GM18508 (cell line): ENCODE measurements at regions not wholly inside any gene's neighbourhood (a gene's known extent, or its start where the extent isn't known, plus 50 kb on each side); places are given as distances from the start of the nearest gene placed in this dataset.

Experiments used
- ATAC-seq: cut with Tn5 transposase; IDR thresholded peaks from one replicate; pipeline ENCODE4 v1.9.1; 2021; ENCODE audit warnings: moderate number of reproducible peaks; ENCODE audit not compliant: insufficient read depth, unreplicated experiment

DNA sequence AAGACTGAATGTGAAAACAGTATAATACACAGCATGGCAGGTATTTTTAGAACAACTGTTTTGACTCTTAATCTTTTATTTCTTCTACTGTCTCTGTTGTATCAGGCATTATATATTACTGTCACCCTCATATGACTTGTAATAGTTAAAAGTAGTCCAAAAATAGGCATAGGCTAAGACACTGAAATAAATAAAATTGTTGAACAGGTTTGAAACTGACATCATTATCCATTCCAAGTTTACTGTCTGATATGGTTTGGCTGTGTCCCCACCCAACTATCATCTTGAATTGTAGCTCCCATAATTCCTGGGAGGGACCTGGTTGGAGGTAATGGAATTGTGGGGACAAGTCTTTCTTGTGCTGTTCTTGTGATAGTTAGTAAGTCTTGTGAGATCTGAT, 91.4 kb upstream of the CDH19 start:
- ATAC-seq, result no peak

DNA sequence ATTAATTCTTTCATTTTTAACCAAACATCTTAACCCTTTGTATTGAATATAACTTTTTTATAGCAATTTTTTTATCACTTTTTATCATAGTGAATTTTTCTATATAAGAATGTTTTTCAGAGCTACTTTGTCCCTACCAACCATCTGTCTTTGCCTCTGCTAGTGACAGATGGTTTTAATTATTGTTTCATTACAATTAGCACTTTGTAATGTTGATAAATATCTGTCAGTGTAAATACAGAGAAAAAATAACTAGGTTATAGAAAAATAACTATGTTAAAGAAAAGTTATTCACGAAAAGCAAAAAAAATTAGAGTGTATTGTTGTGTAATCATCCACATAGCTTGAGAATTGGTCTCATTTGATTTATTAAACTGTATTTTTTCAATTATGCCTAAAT, 91.0 kb upstream of the CDH19 start:
- ATAC-seq, result no peak

DNA sequence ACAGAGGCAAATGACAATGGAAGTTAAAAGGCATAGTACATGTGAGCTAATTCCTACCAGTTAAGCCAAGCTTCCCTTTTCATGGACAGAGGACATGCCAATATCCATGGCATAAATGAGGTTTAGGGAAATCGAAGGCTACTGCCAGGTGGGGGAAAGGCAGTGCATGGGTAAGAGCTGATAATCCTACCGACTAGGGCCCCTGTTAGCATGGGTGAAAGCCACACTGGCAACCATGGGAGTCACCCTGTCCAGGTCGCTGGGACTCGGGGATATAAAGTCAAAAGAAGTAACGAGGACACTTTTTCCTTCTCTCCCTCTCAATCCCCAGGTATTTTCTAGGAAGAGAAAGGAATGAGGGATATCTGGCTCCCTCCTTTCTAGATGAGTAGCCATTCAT, 83.7 kb upstream of the CDH19 start:
- no peak for ATAC-seq

DNA sequence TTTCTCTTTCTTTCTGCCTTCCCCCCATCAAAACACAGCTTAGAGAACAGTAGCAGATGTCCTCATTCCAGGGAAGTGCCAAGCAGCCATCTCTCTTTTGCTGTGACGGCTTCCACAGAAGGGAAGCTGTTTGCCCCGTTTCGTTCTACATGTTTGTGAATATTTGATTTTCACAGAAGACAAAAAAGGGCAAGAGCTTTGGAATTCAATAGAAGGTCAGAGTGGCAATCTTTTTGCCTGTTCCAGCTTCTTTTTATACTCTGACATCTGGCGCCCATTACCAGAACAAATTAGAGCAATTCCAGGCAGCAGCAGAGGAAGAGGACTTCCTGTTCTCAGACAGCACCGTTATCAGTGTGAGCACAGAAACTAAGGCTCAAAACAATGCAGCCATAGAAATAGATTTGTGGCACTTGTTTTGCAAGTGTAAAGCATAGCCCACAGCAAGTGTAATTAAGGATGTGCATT, 79.0 kb upstream of the CDH19 start:
- ATAC-seq, result no peak

DNA sequence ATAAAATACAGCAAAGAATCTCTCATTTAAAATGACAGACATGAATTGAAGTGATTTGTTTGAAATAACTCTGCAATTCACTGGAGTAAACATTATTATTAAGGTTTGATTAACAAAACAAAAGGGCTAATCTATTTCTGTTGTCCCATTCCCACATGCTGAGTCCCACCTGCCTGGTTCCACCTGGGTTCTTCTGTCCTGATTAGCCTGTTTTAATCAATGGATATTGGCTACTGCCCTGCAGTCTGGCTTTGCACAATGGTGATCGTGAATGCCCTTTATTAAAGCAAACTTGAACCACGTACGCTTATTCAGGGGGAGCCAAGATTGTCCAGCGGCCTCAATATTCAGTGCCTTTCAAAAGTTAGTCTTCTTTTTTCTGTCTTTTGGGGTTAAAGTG, 72.8 kb upstream of the CDH19 start:
- no peak for ATAC-seq

DNA sequence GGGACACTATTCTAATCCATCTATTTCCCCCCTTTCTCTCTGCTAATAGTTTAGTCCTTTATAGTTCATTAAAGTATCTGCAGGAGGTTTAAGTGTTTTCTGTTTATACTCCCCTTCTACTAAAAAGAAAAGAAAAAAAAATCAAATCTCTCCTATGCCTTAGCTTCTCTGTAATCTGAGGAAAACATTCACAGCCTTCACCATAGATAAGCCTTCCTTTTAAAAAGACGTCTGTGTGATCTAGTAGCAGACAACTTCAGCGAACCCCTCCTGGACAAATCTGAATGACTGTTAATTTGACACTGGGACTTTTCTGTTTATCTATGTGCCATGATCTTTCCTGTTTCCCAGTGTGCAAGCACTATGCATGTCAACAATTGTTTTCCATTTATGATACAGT, 70.4 kb upstream of the CDH19 start:
- ATAC-seq, result no peak

DNA sequence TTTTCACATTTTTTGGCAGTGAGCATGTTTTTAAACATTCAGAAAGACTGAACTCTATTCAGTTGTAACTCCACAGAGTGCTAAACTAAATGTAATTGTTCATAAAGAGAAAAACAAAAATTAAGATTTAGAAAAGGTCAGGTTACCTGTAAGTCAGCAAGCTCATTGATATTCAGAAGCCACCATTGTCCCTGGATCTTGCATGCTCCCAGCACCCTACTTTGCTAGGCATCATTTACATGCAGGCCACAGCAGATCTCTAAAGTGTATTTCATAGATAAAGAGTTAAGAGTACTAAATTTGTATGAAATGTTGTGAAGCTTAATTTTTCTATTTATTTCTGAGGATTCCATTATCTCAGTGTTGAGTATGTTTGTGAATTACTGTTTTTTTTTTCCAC, 64.8 kb upstream of the CDH19 start:
- no peak for ATAC-seq

DNA sequence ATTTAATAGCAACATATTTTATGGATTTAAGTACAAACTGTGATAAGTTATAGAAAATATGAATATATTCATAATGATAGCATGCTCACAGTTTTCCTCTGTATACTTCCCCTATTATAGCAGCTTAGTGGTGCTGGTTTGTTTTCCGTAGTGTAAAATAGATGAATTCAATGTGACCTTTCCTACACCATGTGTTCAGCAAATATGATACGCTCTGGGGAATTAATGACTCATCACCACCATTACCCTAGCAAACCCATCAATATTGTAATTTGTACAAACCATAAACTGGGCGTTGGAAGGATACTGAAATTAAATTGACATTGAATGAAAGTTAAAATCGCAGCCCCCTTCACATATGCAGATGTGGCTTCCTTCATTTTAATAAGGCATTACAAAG, 58.7 kb upstream of the CDH19 start:
- no peak for ATAC-seq

DNA sequence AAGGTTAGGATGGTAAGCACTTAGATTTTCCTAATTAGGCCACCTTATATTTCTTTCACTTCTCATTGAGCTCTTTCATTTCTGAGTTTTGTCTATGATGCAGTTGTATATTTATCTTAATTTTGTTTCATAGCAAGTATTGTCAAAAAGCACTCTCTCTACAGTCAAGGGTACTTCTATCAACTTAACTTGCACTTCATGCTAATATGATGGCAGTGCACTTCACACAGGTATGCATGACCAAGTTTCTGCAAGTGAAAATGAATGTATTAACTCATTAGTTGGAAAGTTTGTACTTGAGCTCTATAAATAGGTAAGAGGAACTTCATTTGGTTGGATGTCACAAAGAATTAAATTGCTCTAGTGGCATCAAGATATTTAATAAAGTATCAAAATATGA, 51.5 kb upstream of the CDH19 start:
- no peak for ATAC-seq
